HG03442 (cell line): ENCODE measurements at regions not wholly inside any gene's neighbourhood (a gene's known extent, or its start where the extent isn't known, plus 50 kb on each side); places are given as distances from the start of the nearest gene placed in this dataset.
"Not testable (repeated sequence)": the region's sequence is repeated elsewhere in the genome, so short reads cannot be mapped to it uniquely, and the experiment has no call there.

ENCODE experiments used
- ATAC-seq: cut with Tn5 transposase; IDR thresholded peaks from one replicate; pipeline ENCODE4 v1.9.1; 2021; ENCODE audit warnings: mild to moderate bottlenecking, moderate library complexity; ENCODE audit not compliant: unreplicated experiment

DNA sequence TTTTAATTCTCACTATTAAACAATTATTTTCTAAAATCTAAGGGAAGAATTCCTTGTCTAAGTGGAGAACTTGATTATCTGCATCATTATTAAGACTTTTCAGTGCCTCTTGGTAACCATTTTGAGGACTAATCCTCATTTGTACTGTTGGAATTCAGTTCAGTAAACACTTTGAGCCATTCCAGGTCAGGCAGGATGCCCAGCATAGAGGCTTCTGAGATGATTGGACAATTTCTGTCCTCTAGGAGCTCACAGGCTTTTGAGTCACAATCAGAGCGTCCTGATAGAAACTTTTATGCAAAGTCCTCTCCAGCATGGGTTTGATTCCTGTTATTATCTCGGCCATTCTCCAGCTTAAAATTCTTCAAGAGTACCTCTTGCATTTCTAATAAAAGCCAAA is 1304.6 kb downstream of the EPHA7 start:
- no peak for ATAC-seq

DNA sequence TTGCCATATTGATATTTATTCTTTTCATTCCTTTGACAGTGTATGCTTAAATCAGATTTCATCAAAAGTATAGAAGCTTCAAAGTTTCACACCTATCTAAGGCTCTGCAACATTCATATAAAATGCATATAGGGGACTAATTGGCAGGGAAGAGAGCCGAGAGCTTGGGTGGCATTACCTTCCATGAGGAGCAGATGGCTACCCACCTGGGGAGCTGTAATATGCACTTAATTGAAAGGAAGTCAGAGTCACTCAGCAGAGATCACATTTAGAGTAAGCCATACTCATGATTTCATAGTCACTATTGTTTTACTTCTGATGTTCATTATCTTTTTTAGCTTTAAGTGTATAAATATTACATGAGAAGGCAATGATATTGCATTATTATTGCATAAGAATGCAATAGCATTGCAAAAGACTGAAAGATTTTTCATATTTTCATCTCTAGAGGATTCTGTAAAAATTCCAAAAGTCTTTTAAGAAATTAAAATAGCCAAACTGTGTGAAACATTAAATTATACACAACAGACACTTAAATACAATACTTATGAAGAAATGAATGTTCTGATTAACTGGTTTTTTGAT is 1305.2 kb downstream of the EPHA7 start:
- ATAC-seq = no peak

DNA sequence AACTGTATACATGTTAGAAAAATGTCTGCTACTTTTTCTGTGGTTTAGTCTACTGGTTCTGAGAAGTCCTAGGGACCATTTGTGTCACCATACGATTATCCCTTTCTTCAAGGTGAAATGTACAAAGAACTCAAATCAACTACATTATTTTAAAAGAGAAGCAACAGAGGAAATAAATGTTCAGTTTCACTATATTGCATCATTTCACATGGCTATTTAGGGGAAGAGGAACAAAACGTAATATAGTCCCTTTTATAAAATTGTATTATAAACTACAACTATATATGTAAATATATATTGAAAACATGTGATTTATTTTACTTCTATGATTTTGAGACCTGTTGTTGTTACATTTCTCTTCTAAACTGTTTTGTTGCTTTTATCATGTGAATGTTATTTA is 1308.0 kb downstream of the EPHA7 start:
- ATAC-seq = no peak

DNA sequence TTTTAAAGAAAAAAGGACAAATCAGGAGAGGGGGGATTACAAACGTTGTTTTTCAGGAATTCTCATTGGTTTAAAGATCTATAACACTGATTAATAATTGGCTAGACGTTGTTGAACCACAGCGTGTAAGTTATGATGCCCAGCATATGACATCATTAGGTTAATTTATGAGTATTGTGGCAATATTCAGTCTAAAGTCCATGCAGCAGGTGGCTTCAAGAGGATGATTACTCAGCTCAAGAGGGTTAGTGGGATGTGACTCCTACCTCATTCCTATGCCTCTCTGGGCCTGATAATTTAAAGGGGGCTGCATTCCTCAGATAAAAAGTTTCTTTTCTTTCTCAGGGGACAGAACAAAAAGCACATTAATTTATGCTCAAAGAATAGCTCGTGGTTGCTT is 1309.0 kb downstream of the EPHA7 start:
- ATAC-seq = no peak

DNA sequence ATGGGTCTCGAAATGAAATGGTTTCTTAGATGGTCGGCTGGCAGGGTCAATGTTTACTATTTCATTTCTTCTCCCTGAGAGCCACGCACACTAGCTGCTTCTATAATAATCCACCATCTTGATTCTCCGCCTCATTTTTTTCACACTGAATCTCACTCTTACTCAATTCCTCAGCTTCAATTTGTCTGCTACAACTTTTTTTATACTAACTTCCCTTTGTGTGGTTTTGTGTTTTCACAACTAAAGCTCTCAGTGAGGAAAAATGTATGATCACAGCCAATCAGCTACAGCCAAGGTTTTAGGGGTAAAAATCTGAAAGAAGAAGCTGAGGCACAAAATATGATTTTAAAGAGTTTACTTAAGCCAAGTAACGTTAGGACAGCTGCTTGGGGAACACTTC is 1309.4 kb downstream of the EPHA7 start:
- ATAC-seq = no peak

DNA sequence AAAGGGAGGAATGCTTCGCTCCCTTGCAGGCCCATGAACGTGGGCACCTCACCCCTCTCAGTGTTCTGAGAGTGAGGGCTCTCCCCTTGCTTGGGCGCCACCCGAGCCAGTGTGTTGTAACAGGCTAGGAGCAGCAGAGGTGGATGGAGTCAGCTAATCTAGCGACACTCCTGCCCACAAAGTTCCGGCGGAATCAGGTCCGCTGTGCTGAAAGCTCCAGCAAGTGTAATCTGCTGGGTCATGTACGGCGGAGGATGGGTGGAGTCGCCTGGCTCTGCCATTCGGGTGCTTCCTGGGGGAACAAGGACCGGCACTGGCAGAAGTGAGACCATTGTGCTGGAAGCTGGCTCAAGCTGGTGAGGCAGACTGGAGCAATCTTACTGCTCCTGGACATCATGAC is 1310.1 kb downstream of the EPHA7 start:
- ATAC-seq = no peak

DNA sequence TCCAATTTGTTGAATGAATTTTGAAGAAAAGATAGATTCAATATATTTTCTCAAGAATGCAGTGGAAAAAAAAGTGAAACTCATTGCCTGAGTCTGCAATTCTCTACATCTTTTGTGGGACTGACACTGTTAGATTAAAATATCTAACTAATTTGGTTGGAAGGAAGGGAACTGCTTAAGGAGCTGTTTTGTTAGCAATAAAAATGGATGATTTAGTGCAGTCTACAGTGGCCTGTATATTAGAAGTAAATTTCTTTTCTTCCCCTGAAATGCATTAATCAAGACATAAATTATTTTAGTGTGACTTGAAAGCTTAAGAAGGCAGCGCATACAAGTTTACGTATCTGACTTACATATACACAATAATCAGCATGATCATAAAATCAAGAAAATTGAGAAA is 1332.6 kb downstream of the EPHA7 start:
- no peak for ATAC-seq

DNA sequence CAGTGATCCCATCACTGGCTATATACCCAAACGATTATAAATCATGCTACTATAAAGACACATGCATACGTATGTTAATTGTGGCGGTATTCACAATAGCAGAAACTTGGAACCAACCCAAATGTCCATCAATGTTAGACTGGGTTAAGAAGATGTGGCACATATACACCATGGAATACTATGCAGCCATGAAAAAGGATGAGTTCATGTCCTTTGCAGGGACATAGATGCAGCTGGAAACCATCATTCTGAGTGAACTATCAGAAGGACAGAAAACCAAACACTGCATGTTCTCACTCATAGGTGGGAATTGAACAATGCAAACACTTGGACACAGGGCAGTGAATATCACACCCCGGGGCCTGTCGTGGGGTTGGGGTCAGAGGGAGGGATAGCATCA is 1335.4 kb downstream of the EPHA7 start:
- not testable (repeated sequence) for ATAC-seq

DNA sequence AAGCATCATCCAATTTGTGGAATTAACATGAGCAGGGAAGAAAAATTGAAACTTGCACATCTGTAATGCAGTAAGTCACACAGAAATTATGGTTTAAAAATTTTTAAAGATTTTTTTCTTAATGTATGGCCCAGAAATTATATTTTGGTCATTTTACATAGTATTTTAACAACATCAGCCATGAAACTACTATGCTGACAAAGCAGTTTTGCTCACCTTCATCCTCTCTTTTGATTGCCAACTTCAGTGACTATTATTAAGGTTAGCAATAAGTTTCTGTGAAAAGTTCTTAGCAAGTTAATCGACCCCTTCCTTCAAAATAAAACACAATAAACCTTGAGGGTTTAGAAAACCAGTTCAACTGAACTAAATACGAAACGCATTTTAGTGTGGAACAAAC is 1347.0 kb downstream of the EPHA7 start:
- no peak for ATAC-seq

DNA sequence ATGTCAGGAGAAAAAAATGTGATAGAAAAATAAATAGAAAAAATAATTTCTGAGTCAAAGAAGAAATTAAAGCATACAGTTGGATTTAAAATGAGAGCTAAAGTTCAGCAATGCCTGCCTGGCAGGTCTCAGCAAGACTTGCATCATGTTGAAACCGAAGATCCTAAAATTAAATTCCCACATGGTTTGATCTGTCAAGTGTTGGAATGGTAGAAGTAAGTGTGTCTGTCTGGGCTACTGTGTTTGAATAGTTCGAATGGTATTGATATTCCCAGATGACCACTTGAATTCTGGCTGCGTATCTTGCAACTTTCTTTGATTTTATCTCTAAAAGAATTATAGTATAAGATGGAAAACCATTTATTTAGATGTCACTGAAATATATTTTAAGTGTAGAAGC is 1349.6 kb downstream of the EPHA7 start:
- ATAC-seq = no peak

DNA sequence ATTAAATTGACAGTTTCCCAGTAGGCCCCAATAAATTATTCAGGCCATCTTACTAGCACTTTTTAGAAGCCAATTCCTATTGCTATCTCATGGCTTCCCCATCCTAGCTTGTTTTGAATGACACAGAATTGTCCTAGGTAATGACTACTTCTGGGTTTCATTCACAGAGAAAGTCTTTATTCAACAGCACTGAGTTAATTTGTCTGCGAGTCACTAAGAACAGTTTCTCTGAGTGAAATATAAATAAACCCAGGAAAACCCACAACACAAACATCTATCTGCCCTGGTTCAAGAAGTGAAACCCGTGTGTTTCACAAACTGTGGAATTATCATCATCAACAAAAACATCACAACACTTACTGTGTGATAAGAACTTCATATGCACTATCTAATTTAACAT is 1366.8 kb downstream of the EPHA7 start:
- no peak for ATAC-seq

DNA sequence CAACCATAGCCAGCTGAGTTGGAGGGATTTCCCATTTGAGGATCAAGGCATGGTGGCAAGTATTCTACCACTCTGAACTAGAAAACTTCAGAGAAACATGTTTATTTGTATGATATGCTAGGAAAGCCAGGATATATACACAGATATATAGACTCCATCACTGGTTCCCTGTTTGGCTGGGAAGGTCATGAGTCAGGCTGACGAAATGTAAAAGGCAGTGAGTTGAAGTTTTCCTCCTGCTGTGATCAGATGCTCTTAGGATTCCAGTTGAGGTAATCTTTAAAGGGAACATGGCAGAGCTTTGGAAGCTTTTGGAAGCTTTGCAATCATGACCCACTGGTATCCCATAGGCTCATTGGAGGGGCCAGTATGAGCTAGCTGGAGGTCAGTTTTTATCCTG is 1369.1 kb downstream of the EPHA7 start:
- no peak for ATAC-seq

DNA sequence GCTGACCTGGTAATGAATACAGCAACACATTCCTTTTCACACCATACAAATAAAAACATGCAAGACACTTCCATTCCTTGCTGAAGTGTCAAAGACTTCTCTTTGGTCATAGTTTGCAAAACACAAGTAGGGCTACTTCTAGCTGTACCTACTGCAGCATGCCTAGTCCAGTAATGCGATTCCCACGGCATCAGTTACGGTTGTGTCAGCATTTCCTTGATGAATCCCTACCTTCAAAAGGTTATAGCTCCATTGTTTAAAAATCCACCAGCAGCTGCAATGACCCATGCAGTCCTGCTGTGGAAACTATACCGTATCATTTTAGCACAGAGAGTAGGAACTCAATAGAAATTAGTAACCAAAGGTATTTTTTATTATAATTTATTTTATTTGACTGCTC is 1371.5 kb downstream of the EPHA7 start:
- no peak for ATAC-seq

DNA sequence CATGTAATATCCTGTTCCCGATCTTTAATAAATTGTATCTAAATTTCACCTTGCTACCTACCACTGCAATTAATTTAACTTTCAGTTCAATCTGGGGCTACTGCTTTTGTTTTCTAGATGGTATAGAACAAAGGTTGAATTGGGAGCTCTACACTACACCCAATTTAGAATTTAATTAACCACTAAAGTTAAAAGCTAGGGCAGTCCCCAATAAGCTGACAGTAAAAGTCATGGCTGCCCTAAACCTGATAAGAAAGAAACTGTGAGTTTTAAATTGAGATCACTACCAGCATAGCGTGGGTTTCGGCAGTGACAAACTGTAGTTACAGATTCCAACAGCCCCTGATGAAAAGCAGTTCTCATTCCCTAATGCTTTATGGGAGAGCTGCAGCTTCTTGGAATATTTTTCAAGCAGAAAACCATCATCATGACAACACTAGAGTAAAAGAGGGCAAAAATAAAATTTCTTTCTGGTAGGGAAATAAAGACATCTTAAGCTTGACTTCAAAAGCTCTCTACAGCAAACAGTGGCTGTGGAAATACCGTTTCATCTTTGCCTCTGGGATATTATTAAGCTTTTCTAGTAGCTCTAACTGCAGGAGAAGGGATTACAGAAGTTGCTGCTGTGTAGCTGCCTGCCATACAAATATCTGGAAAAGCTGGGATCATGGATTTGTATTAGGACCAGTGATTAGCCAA is 1372.1 kb downstream of the EPHA7 start:
- no peak for ATAC-seq

DNA sequence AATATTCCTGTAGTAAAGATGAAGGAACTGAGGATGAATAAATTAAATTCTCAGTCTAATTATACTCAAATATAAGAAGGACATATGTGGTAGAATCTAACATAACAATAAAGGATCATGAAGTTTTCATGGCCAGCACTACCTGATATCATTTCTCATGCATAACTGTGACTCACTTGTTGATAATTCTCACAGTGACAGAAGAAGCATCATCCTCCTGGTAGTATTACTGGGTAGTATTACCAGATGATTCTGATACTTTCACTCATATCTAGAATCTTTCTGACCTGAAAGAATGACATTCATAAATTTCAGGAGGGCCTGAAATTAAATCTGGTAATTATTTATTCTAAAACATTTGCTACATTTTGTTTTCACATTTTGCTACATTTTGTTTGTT is 1375.0 kb downstream of the EPHA7 start:
- no peak for ATAC-seq

DNA sequence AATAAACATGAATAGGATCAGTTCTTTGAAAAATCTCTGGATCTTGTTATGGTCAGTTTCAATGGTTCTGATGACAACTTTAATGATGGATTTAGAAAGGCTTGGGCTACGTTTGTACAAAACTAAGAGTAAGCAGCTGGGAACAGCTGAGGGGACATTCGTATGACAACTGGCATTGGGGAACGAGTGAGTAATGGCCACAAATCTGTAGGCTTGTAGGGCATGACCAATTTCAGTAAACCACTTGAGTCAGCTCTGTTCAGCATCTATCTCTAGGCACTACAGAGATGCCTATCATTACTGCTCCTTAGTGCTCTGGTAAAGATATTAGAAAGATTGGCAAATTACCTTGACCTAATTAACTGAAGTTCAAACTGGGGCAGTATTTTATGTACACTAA is 1375.6 kb downstream of the EPHA7 start:
- no peak for ATAC-seq

DNA sequence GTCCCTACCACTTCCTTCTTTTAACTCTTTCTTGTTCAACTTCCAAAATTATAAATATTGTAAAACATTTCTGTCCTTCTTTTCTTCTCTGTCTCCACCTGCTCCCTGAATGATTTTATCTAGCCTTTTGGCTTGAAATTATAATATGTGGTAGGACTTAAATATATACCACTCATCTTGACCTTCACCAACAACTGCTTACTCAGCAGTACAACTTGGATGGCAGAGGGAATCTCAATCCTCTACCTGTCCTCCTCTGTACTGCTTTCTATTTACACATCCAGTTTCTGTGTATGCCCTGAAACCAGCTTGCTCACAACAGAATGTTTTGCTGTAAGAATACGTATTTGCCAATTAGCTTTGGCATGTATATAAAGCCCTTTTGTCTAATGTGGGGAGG is 1392.5 kb downstream of the EPHA7 start:
- no peak for ATAC-seq

DNA sequence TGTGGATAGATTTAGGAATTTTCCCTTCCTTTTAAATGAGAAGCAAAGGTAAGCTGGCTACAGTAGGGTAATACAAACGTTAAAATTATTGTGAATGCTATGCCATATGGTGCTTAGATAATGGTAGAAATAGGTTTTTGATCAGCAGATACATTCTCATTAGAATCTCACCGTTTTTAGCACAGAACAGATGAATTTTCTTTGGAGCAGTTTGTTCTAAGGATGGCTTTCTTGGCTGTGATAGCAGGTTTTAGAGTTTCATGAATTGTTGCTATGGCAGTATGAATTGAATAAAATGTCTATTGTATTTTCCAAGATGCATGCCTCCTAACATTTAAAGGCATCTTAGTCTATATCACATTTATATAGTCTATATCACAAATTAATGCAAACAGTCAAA is 1394.5 kb downstream of the EPHA7 start:
- no peak for ATAC-seq

DNA sequence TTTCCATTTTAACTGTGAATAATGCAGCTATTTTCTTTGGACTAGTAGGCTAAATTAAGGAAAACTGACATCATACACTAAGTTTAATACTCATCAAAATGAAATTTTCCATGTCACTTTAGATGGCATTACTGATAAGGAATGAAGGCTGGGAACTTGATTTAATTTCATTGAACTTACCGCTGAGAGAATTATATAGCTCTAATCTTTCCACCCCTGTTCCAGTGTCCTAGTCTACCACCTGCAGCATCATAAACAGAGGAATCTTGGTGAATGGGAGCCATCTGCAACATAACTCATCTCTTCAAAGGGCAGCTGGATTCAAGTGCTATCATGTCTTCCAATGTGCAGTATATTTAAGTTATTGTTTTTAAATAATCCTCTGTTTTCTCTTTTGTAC is 1395.2 kb downstream of the EPHA7 start:
- no peak for ATAC-seq

DNA sequence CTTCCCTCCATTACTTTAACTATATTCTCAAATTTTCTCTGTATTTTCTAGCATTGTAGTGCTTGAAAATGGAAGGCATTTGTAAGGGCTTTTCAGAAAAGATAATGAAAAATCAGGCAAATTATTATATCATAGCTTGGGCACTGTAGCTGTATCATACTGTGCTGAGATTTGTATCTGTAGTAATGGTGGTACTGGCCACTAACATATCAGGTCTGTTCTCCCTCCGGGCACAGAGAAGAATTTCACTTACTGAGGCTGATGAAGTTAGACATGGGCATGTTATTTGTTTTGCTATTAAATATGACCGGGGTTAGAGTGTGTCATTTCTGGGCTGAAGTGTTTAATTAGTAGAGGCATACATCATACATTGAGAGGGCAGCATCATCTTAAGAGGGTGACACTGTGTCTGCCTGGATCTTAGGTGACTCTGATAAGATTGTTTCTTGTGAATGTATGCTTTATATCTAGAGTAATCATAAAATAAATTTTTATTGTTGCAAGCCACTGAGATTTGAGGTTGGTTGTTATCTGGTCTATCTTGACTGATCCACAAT is 1395.9 kb downstream of the EPHA7 start:
- no peak for ATAC-seq

DNA sequence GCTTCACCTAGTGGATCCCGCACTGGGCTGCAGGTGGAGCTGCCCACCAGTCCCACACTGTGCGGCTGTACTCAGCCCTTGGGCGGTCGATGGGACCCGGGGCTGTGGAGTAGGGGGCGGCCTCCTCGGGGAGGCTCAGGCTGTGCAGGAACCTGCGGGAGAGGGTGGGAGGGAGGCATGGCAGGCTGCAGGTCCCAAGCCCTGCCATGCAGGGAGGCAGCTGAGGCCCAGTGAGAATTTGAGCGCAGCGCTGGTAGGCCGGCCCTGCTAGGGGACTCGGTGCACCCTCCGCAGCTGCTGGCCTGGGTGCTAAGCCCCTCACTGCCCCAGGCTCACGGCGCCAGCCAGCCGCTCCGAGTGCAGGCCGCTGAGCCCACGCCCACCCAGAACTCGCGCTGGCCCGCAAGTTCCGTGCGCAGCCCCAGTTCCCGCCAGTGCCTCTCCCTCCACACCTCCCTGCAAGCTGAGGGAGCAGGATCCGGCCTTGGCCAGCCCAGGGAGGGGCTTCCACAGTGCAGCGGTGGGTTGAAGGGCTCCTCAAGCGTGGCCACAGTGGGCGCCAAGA is 1407.6 kb downstream of the EPHA7 start:
- no peak for ATAC-seq

DNA sequence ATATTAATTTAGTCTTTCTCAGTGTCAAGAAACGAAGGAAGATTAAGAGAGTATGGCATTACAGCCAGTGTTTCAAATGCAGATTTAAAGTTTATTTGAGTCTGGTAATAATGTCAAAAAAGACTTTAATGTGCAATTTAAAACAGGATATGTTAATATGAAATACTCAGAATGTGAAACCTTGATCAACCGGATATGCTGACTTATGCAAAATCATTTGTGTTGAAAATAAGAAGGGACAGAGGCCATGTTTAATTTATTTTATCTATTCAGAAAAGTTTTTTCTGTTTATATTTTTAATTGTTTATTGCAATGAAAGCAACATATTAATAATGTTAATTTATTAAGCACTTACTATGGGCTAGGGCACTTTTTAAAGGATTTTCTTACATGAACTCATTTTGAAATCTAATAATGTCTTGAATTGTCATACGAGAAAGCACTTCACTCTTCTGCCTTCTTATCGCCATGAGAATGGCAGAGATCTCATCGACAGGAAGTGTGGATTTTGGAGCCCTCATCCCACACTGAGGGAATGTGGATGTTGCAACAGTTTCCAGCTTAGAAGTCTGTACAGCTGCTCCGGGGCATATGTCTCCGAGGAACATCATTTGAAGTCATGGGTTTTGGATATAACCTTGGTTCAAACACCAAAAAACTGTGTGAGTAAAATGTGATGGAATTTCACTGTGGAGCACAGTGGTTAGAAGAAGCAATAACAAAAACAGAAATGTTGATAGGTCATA is 1410.4 kb downstream of the EPHA7 start:
- ATAC-seq = no peak
